H1 (cell line): ENCODE measurements at regions not wholly inside any gene's neighbourhood (a gene's known extent, or its start where the extent isn't known, plus 50 kb on each side); places are given as distances from the start of the nearest gene placed in this dataset.

ENCODE experiments used
- CTCF ChIA-PET: fragments of 300-600 bp; sonication (Branson Sonifier 250); formaldehyde crosslinking; loops from one replicate; lab custom pipeline; 2021; ENCODE audit not compliant: partially characterized antibody; lab: Charles Lee
- POLR2A ChIA-PET: fragments of 300-600 bp; sonication (Branson Sonifier 250); formaldehyde crosslinking; loops from one replicate; lab custom pipeline; 2021; ENCODE audit warnings: inconsistent platforms; ENCODE audit not compliant: partially characterized antibody; lab: Charles Lee
- DNase-seq, 2 experiments: peaks; one replicate each; pipeline versions ENCODE4 v3.0.0 to v3.0.0-alpha.2; 2010 to 2022; ENCODE audit warnings: low spot score in 2 of 2, low read depth in 1 of 2, mixed read lengths in 1 of 2
- FAIRE-seq: peaks from 2 replicates; lab custom pipeline; 2011; peaks lifted over from hg19 to GRCh38; lab: Jason Lieb, UNC
- H2AFZ ChIP-seq: 2 replicates; pipeline ENCODE4 v1.8.1; 2012; ENCODE audit warnings: low read length, inconsistent platforms
- H2AK5ac ChIP-seq: 2 replicates; pipeline ENCODE4 v1.6.1; 2013; ENCODE audit warnings: low read depth, low read length
- H2BK120ac ChIP-seq: replicated peaks from 2 replicates; pipeline ENCODE3; 2013; ENCODE audit warnings: low read depth, low read length, inconsistent platforms
- H2BK12ac ChIP-seq: 2 replicates; pipeline ENCODE4 v1.6.1; 2013; ENCODE audit warnings: low read depth, low read length
- H2BK15ac ChIP-seq: 2 replicates; pipeline ENCODE4 v1.6.1; 2013; ENCODE audit warnings: low read length
- H2BK20ac ChIP-seq: 2 replicates; pipeline ENCODE4 v1.6.1; 2013; ENCODE audit warnings: low read length
- H2BK5ac ChIP-seq: 2 replicates; pipeline ENCODE4 v1.6.1; 2013; ENCODE audit warnings: low read depth, low read length
- H3K14ac ChIP-seq: 2 replicates; pipeline ENCODE4 v1.6.1; 2013; ENCODE audit warnings: inconsistent platforms; ENCODE audit not compliant: insufficient read length
- H3K18ac ChIP-seq: 2 replicates; pipeline ENCODE4 v1.6.1; 2013; ENCODE audit warnings: low read length; ENCODE audit errors: extremely low read depth
- H3K23ac ChIP-seq: 2 replicates; pipeline ENCODE4 v1.6.1; 2013; ENCODE audit warnings: inconsistent platforms; ENCODE audit not compliant: insufficient read length
- H3K23me2 ChIP-seq: 2 replicates; pipeline ENCODE4 v1.6.1; 2013; ENCODE audit warnings: low read depth, low read length
- H3K27ac ChIP-seq: 2 replicates; pipeline ENCODE4 v1.6.1; 2011; ENCODE audit warnings: low read depth, low read length, inconsistent platforms
- H3K27me3 ChIP-seq, 4 experiments: replicated peaks in 1 of 4; 1 replicate in 1 of 4; 2 replicates in 3 of 4; pipeline versions ENCODE4 v1.6.1 to v1.8.1; 2011 to 2013; ENCODE audit warnings: low read length in 3 of 4, mild to moderate bottlenecking in 3 of 4, inconsistent platforms in 2 of 4, mixed read lengths in 2 of 4, moderate library complexity in 1 of 4; ENCODE audit not compliant: control insufficient read depth in 3 of 4, insufficient read depth in 3 of 4; ENCODE audit errors: extremely low read depth in 1 of 4
- H3K36me3 ChIP-seq, 4 experiments: 2 replicates each; pipeline versions ENCODE4 v1.6.1 to v1.8.1; 2011 to 2013; ENCODE audit warnings: mild to moderate bottlenecking in 4 of 4, low read length in 3 of 4, moderate library complexity in 2 of 4, control low read depth in 1 of 4, inconsistent platforms in 1 of 4; ENCODE audit not compliant: insufficient read depth in 4 of 4, control insufficient read depth in 2 of 4
- H3K4ac ChIP-seq: replicated peaks from 2 replicates; pipeline ENCODE3; 2013; ENCODE audit warnings: low read length, low read depth, mixed read lengths, inconsistent platforms; ENCODE audit not compliant: insufficient read length
- H3K4me1 ChIP-seq, 4 experiments: replicated peaks in 1 of 4; 1 replicate in 1 of 4; 2 replicates in 3 of 4; pipeline versions ENCODE4 v1.6.1 to v1.8.1; 2011 to 2013; ENCODE audit warnings: low read length in 3 of 4, inconsistent platforms in 2 of 4, mixed read lengths in 1 of 4; ENCODE audit not compliant: insufficient read depth in 4 of 4, control insufficient read depth in 3 of 4
- H3K4me2 ChIP-seq, 2 experiments: 2 replicates each; pipeline versions ENCODE4 v1.6.1 to v1.8.1; 2011 to 2013; ENCODE audit warnings: low read depth in 2 of 2, low read length in 2 of 2, control low read depth in 1 of 2, inconsistent platforms in 1 of 2, mild to moderate bottlenecking in 1 of 2; ENCODE audit not compliant: insufficient read depth in 1 of 2
- H3K4me3 ChIP-seq, 4 experiments: fragments of 200-600, 300-600 bp in 1 of 4; sonication (generic), shearing (Covaris generic), sonication (Bioruptor Twin) in 1 of 4; 2 replicates each; pipeline versions ENCODE4 v1.5.1 to v1.8.1; 2011 to 2016; ENCODE audit warnings: low read length in 4 of 4, low read depth in 3 of 4, control low read depth in 2 of 4, inconsistent platforms in 2 of 4, mild to moderate bottlenecking in 2 of 4, mixed read lengths in 1 of 4, moderate library complexity in 1 of 4; ENCODE audit not compliant: insufficient read depth in 2 of 4; ENCODE audit errors: extremely low read depth in 1 of 4
- H3K56ac ChIP-seq: replicated peaks from 2 replicates; pipeline ENCODE3; 2013; ENCODE audit warnings: low read depth, mild to moderate bottlenecking, mixed read lengths, low read length, inconsistent platforms; ENCODE audit not compliant: insufficient read length
- H3K79me1 ChIP-seq: 2 replicates; pipeline ENCODE4 v1.6.1; 2013; ENCODE audit warnings: low read depth, low read length, control low read depth
- H3K79me2 ChIP-seq, 2 experiments: 2 replicates each; pipeline versions ENCODE4 v1.6.1 to v1.8.1; 2012 to 2013; ENCODE audit warnings: low read length in 2 of 2, mild to moderate bottlenecking in 2 of 2, inconsistent platforms in 1 of 2; ENCODE audit not compliant: insufficient read depth in 2 of 2, control insufficient read depth in 1 of 2
- H3K9ac ChIP-seq, 4 experiments: replicated peaks in 1 of 4; 1 replicate in 1 of 4; 2 replicates in 3 of 4; pipeline versions ENCODE4 v1.6.1 to v1.8.1; 2011 to 2013; ENCODE audit warnings: low read depth in 3 of 4, low read length in 3 of 4, control low read depth in 2 of 4, mild to moderate bottlenecking in 2 of 4, moderate library complexity in 2 of 4, inconsistent platforms in 1 of 4; ENCODE audit errors: extremely low read depth in 1 of 4
- H3K9me3 ChIP-seq, 2 experiments: 2 replicates each; pipeline versions ENCODE4 v1.6.1 to v1.8.1; 2012 to 2013; ENCODE audit warnings: mild to moderate bottlenecking in 2 of 2, moderate library complexity in 2 of 2, control low read depth in 1 of 2, inconsistent platforms in 1 of 2, low read depth in 1 of 2, low read length in 1 of 2, mixed read lengths in 1 of 2; ENCODE audit not compliant: insufficient read depth in 2 of 2
- H4K20me1 ChIP-seq, 2 experiments: replicated peaks in 1 of 2; 2 replicates each; pipeline versions ENCODE3 to v1.8.1; 2011 to 2013; ENCODE audit warnings: inconsistent platforms in 2 of 2, low read length in 2 of 2, mild to moderate bottlenecking in 1 of 2; ENCODE audit not compliant: insufficient read depth in 2 of 2, control insufficient read depth in 1 of 2
- H4K5ac ChIP-seq: 2 replicates; pipeline ENCODE4 v1.6.1; 2013; ENCODE audit warnings: low read length, low read depth, mixed read lengths, inconsistent platforms; ENCODE audit not compliant: insufficient read length
- H4K8ac ChIP-seq: 2 replicates; pipeline ENCODE4 v1.8.0; 2013; ENCODE audit warnings: mild to moderate bottlenecking, moderate library complexity, low read length, inconsistent platforms; ENCODE audit not compliant: insufficient read depth; ENCODE audit errors: extremely low read depth
- H4K91ac ChIP-seq: replicated peaks from 2 replicates; pipeline ENCODE3; 2013; ENCODE audit warnings: low read length, mixed read lengths, inconsistent platforms; ENCODE audit not compliant: insufficient read length
- BACH1 ChIP-seq: IDR thresholded peaks from 2 replicates; pipeline ENCODE4 v1.6.1; 2012; ENCODE audit warnings: low read length, improper control_type of control experiment
- CBX8 ChIP-seq: fragments of 300-800, 300-1000 bp; sonication (generic); IDR thresholded peaks from 2 replicates; pipeline ENCODE4 v1.7.1; 2016; ENCODE audit warnings: low read depth, low read length, borderline replicate concordance
- CHD2 ChIP-seq: IDR thresholded peaks from 2 replicates; pipeline ENCODE4 v1.6.1; 2012; ENCODE audit warnings: low read length, improper control_type of control experiment
- CTBP2 ChIP-seq: IDR thresholded peaks from 2 replicates; pipeline ENCODE4 v1.7.0; 2011; ENCODE audit warnings: borderline replicate concordance, mild to moderate bottlenecking, moderate library complexity, mixed read lengths, low read length; ENCODE audit not compliant: insufficient read depth, insufficient read length
- GABPA ChIP-seq: IDR thresholded peaks from 2 replicates; pipeline ENCODE4 v1.6.1; 2011; ENCODE audit warnings: mild to moderate bottlenecking, low read length, moderate library complexity, borderline replicate concordance; ENCODE audit not compliant: insufficient read depth
- JUND ChIP-seq: IDR thresholded peaks from 2 replicates; pipeline ENCODE4 v1.6.1; 2011; ENCODE audit warnings: mild to moderate bottlenecking, improper control_type of control experiment, low read length
- NRF1 ChIP-seq: IDR thresholded peaks from 2 replicates; pipeline ENCODE4 v1.6.1; 2011; ENCODE audit warnings: mild to moderate bottlenecking, low read depth, low read length, improper control_type of control experiment
- RFX5 ChIP-seq: IDR thresholded peaks from 2 replicates; pipeline ENCODE4 v1.6.1; 2011; ENCODE audit warnings: low read depth, low read length, improper control_type of control experiment, borderline replicate concordance
- SP4 ChIP-seq: IDR thresholded peaks from 2 replicates; pipeline ENCODE4 v1.6.1; 2012; ENCODE audit warnings: low read length, inconsistent platforms
- SRF ChIP-seq: IDR thresholded peaks from 2 replicates; pipeline ENCODE4 v1.6.1; 2011; ENCODE audit warnings: mild to moderate bottlenecking, low read depth, low read length, moderate library complexity
- TAF1 ChIP-seq: IDR thresholded peaks from 2 replicates; pipeline ENCODE4 v1.6.1; 2011; ENCODE audit warnings: mild to moderate bottlenecking, low read depth, low read length
- TAF7 ChIP-seq: optimal IDR thresholded peaks from 2 replicates; pipeline ENCODE3; 2011; ENCODE audit warnings: low read depth, mild to moderate bottlenecking, inconsistent platforms, low read length, moderate library complexity, borderline replicate concordance
- TBP ChIP-seq: IDR thresholded peaks from 2 replicates; pipeline ENCODE4 v1.6.1; 2011; ENCODE audit warnings: low read depth, low read length, improper control_type of control experiment
- WGBS, 2 experiments: shearing (Covaris generic) in 1 of 2; methylation state at CpG; one replicate each; pipeline versions ENCODE4 v1.1.6 to v1.1.7; 2013 to 2015; ENCODE audit warnings: low lambda C conversion rate in 2 of 2, mixed read lengths in 2 of 2, inconsistent platforms in 1 of 2, low coverage in 1 of 2, missing lambda C conversion rate in 1 of 2; ENCODE audit not compliant: insufficient replicate concordance in 2 of 2, insufficient coverage in 1 of 2, insufficient read length in 1 of 2; ENCODE audit errors: extremely low coverage in 1 of 2, missing lambda C conversion rate in 1 of 2; 5-methylcytosine and 5-hydroxymethylcytosine counted together

GRCh38 chr11:131089727-131090245 lies 173.5 kb upstream of the SNX19 start:
- no peak overlapping the region for H2BK15ac ChIP-seq
- H4K91ac ChIP-seq, result no peak overlapping the region
- no peak overlapping the region for H3K4me2 ChIP-seq
- FAIRE-seq (no peak), DNase-seq (peak in 1 of 2 experiments; percentile 23)
- no peak overlapping the region for H3K9ac ChIP-seq
- no peak overlapping the region for H2BK20ac ChIP-seq
- no peak overlapping the region for H3K4ac ChIP-seq
- H3K9me3 ChIP-seq, result peaks cover 8 to 9% of the 10 kb centered on the region in 2 experiments; a peak in 2 of 4 replicates
- H2AK5ac ChIP-seq, result no peak overlapping the region
- no peak overlapping the region for H2BK120ac ChIP-seq
- no peaks in the 10 kb centered on the region for H3K27me3 ChIP-seq
- no peak overlapping the region for H3K23ac ChIP-seq
- H3K56ac ChIP-seq, result no peak overlapping the region
- H3K79me2 ChIP-seq, result no peaks in the 10 kb centered on the region
- H3K79me1 ChIP-seq, result no peaks in the 10 kb centered on the region
- no peak overlapping the region for H4K8ac ChIP-seq
- H4K20me1 ChIP-seq, result no peaks in the 10 kb centered on the region
- H2AFZ ChIP-seq, result no peak overlapping the region
- H3K27ac ChIP-seq, result no peak overlapping the region
- H3K4me3 ChIP-seq, result no peak overlapping the region
- H3K4me1 ChIP-seq, result no peaks in the 10 kb centered on the region
- ChIA-PET CTCF (interaction anchor here (0.8 to 2.5 kb wide), 4 partner anchors 18 to 421 kb away, joined by 3 to 9 read pairs (median 5); no protein-coding TSS in a partner anchor), POLR2A (no interaction called here)
- H3K36me3 ChIP-seq, result no peaks in the 10 kb centered on the region; a peak in 1 of 8 replicates
- 85% methylated on average over 2 of the region's 2 CpGs; no CpG with 5 or more reads in 1 of the 2 experiments for WGBS, 2 experiments
- H3K23me2 ChIP-seq, result no peaks in the 10 kb centered on the region
- H2BK12ac ChIP-seq, result no peak overlapping the region
- no peak overlapping the region for H3K18ac ChIP-seq
- H4K5ac ChIP-seq, result no peak overlapping the region
- no peak overlapping the region for H3K14ac ChIP-seq
- no peak overlapping the region for H2BK5ac ChIP-seq
- TF ChIP-seq CTBP2, result no peak
- no peak for TF ChIP-seq CHD2
- TF ChIP-seq TBP, result no peak
- no peak for TF ChIP-seq JUND
- no peak for TF ChIP-seq RFX5
- TF ChIP-seq TAF7, result no peak
- no peak for TF ChIP-seq BACH1
- TF ChIP-seq TAF1, result no peak
- no peak for TF ChIP-seq NRF1
- TF ChIP-seq SP4, result no peak
- no peak for TF ChIP-seq CBX8
- no peak for TF ChIP-seq GABPA
- no peak for TF ChIP-seq SRF
